HTR-8/SVneo (cell line): ENCODE measurements at regions not wholly inside any gene's neighbourhood (a gene's known extent, or its start where the extent isn't known, plus 50 kb on each side); places are given as distances from the start of the nearest gene placed in this dataset.

ENCODE experiments used
- DNase-seq: peaks from one replicate; pipeline ENCODE4 v3.0.0; 2011; ENCODE audit warnings: low spot score, mixed read lengths; ENCODE audit not compliant: insufficient read length
- FAIRE-seq: peaks from 2 replicates; lab custom pipeline; 2011; peaks lifted over from hg19 to GRCh38; lab: Jason Lieb, UNC

- no peak for FAIRE-seq
- no peak for DNase-seq
Observed at GRCh38 chr3:193824365-193824764, 231.4 kb downstream of the OPA1 start.

- no peak for FAIRE-seq
Observed at GRCh38 chr3:193825617-193826016, 232.6 kb downstream of the OPA1 start.

GRCh38 chr3:193826159-193826795 lies 233.3 kb downstream of the OPA1 start:
- DNase-seq (peak; percentile 38), FAIRE-seq (no peak)

More at GRCh38 chr3:193825617-193826016, 232.6 kb downstream of the OPA1 start:
- DNase-seq, result no peak

- FAIRE-seq (no peak), DNase-seq (no peak)
Observed at GRCh38 chr3:193827040-193827669, 234.1 kb downstream of the OPA1 start.

- DNase-seq, result no peak
- FAIRE-seq, result no peak
Observed at GRCh38 chr3:193827871-193828270, 234.9 kb downstream of the OPA1 start.

GRCh38 chr3:193828477-193828876 lies 235.5 kb downstream of the OPA1 start:
- DNase-seq (no peak), FAIRE-seq (no peak)

- peak; percentile 23 for DNase-seq
- no peak for FAIRE-seq
Observed at GRCh38 chr3:193829781-193830180, 236.8 kb downstream of the OPA1 start.

- DNase-seq (no peak), FAIRE-seq (no peak)
Observed at GRCh38 chr3:193830791-193831191, 237.8 kb downstream of the OPA1 start.

GRCh38 chr3:193831495-193832455 lies 238.8 kb downstream of the OPA1 start:
- no peak for DNase-seq
- no peak for FAIRE-seq

GRCh38 chr3:193832833-193833413 lies 239.9 kb downstream of the OPA1 start:
- FAIRE-seq, result no peak
- DNase-seq, result no peak

- DNase-seq (no peak), FAIRE-seq (no peak)
Observed at GRCh38 chr3:193833592-193833991, 240.6 kb downstream of the OPA1 start.

GRCh38 chr3:193835414-193835813 lies 242.4 kb downstream of the OPA1 start:
- DNase-seq, result no peak
- FAIRE-seq, result no peak

- FAIRE-seq (no peak), DNase-seq (no peak)
Observed at GRCh38 chr3:193836511-193836910, 243.5 kb downstream of the OPA1 start.

GRCh38 chr3:193836918-193837317 lies 243.9 kb downstream of the OPA1 start:
- DNase-seq (no peak), FAIRE-seq (no peak)

- no peak for FAIRE-seq
- DNase-seq, result no peak
Observed at GRCh38 chr3:193837347-193837827, 244.4 kb downstream of the OPA1 start.

GRCh38 chr3:193840111-193840641 lies 247.2 kb downstream of the OPA1 start:
- DNase-seq, result no peak
- no peak for FAIRE-seq

GRCh38 chr3:193841581-193841980 lies 248.6 kb downstream of the OPA1 start:
- FAIRE-seq (no peak), DNase-seq (no peak)

- DNase-seq (no peak), FAIRE-seq (no peak)
Observed at GRCh38 chr3:193842029-193842798, 249.2 kb downstream of the OPA1 start.

GRCh38 chr3:193842832-193843473 lies 249.9 kb downstream of the OPA1 start:
- FAIRE-seq (no peak), DNase-seq (no peak)
